GM23248 (cell line): ENCODE measurements at regions not wholly inside any gene's neighbourhood (a gene's known extent, or its start where the extent isn't known, plus 50 kb on each side); places are given as distances from the start of the nearest gene placed in this dataset.
"Not testable (repeated sequence)": the region's sequence is repeated elsewhere in the genome, so short reads cannot be mapped to it uniquely, and the experiment has no call there.

Experiments used
- EZH2 ChIP-seq: fragments of 200-600 bp; sonication (generic); IDR thresholded peaks from 2 replicates; pipeline ENCODE4 v1.6.1; 2018; ENCODE audit warnings: antibody characterized with exemption, mild to moderate bottlenecking; ENCODE audit not compliant: insufficient read depth, poor library complexity, severe bottlenecking
- EZH2phosphoT487 ChIP-seq: fragments of 200-600 bp; sonication (generic); IDR thresholded peaks from 2 replicates; pipeline ENCODE4 v1.6.1; 2018; ENCODE audit warnings: antibody characterized with exemption, moderate library complexity, mild to moderate bottlenecking, low read depth; ENCODE audit not compliant: insufficient read depth

DNA sequence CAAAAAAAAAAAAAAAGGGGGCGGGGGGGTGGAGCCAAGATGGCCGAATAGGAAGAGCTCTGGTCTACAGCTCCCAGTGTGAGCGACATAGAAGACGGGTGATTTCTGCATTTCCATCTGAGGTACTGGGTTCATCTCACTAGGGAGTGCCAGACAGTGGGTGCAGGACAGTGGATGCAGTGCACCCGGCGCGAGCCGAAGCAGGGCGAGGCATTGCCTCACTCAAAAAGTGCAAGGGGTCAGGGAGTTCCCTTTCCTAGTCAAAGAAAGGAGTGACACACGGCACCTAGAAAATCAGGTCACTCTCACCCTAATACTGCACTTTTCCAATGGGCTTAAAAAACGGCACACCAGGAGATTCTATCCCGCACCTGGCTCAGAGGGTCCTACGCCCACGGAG, 755.0 kb upstream of the PITX2 start:
- TF ChIP-seq EZH2, EZH2phosphoT487: not testable (repeated sequence)
